ENCODE measurements at regions not wholly inside any gene's neighbourhood (a gene's known extent, or its start where the extent isn't known, plus 50 kb on each side); places are given as distances from the start of the nearest gene placed in this dataset.

DNA sequence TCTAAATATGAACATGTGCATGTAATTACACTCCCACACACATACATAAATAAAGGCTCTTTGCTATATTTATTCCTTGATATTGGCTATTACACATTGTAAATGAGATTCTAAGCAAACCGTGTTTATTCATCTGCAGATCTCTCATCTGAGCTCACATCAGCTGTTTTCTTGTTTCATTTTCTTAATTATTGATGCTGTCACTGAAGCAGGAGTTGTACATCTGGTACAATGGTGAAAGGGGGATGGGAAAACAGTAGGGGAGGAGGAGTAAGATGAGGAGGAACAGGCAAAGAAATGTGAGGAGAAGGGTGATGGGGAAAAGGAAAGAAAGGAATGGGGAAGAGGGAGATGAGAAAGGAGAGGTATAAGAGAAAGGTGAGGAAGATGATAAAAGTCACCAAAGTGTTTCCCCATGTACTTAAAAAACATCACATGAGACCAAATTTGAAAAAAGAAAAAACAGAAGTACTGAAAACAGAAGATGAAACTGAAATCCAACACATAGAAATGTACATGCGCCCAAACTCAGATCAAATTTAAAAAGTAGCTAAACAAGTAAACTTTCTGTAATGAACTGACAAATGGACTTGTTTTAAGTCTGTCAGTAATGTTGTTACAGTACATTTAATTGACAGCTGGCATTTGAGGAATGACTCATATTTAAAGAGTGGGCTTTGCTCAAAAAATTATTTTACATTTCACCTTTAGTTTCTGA is 472.2 kb downstream of the ARL4A start:
- DNase-seq = no peak

DNA sequence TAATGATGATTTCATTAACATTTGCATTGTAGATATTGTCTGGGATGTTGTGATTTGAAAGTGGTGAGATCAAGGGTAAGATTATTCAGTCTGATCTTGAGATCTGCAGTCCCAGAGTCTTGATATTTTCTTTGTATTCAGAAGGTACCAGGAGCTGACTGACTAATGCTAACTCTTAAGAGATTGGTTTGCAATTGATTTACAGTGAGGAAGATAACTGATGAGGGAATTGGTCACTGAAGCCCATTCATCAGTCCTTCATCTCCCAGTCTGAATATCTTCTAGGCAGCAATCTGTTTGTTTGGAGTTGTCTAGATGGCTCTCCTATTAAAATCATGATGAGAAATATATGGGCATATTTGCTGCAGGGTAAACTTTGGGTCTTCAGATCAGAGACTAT is 473.7 kb downstream of the ARL4A start:
- DNase-seq = no peak

DNA sequence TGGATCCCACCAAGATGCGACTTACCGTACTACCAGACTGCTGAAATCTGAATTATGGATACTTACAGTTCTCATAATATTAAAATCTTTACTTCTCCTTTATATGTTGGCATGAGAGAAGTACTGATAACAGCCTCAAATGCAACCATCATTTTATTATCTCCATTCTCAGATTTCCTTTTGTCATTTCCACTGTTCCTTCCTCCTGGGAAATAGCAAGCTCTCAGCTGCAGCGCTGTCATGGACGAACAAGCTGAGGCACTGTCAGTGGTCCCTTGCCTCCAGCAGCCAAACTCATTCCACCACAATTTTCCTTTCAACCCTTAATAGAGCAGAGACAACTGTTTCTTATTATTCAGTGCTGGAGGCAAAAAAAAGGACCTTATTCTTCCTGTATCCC is 478.4 kb downstream of the ARL4A start:
- DNase-seq = no peak

DNA sequence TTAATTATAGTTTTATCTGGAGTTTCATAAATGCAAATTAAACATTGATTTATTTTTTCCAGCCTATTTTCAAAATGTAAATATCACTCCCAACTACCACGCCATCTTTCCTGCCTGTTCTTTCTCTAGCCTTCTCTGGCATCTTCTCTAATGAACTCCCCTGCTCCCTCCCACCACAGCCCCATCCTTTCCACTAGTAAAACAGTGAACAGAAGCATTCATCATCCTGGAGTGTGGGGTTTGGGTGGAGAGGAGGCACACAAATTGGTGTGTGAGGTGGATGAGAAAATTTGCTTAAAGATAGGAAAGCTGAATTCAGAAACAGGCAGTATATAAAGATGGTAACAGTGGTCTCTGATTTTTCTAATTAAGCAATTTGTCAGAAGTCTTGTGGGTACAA is 479.4 kb downstream of the ARL4A start:
- DNase-seq = no peak

DNA sequence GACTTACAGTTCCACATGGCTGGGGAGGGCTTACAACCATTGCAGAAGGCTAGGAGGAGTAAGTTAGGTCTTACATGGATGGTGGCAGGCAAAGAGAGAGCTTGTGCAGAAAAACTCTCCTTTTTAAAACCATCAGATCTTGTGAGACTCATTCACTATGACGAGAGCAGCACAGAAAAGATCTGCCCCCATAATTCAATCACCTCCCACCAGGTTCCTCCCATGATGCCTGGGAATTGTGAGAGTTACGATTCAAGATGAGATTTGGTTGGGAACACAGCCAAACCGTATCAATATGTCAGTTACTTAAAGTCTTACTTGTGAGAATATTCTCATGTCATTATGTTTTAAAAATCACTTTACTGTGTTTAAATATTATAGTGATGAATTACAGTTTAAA is 481.9 kb downstream of the ARL4A start:
- DNase-seq = no peak

DNA sequence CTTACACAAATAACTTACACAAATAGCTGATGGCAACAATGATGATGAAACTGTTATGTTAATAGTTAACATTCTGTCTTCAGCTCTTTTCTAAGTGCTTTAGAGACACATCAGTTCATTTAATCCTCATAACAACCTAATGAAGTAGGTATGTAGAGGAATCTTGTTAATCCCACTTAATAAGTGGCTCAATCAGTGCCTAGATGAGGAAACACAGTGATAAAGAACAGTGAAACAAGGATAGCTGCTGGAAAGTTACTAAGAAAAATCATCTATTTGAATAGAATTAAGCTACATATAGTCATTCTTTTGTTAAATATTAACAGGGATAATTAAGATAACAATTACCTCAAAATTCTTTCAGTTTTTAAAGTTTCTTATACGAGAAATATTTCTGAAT is 487.6 kb downstream of the ARL4A start:
- DNase-seq = no peak

DNA sequence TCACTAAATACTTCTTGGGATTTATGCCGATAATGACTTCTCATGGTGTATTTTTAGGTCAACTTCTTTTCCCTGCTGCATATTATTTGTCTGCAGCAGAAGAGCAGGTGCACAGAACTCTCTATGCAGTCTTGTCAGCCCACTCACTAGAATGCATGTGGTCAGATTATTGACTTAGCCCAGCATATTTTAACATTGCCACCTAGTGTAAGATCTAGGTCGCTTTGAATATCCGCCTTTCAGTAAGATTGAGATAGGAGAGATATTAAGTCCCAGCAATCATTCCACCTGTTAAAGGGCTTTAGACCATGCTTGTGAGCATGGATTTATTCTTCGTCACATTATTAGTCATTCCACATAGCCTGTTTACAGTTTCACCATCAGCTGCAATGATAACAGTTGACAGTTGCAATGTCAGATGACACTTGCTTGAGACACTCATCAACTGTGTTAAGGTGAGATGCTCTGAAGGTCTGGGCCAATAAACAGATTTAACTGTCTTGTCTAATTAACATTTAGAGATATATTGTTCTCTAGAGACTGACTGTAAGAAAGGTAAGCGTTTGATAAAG is 491.7 kb downstream of the ARL4A start:
- peak; percentile 14 for DNase-seq

DNA sequence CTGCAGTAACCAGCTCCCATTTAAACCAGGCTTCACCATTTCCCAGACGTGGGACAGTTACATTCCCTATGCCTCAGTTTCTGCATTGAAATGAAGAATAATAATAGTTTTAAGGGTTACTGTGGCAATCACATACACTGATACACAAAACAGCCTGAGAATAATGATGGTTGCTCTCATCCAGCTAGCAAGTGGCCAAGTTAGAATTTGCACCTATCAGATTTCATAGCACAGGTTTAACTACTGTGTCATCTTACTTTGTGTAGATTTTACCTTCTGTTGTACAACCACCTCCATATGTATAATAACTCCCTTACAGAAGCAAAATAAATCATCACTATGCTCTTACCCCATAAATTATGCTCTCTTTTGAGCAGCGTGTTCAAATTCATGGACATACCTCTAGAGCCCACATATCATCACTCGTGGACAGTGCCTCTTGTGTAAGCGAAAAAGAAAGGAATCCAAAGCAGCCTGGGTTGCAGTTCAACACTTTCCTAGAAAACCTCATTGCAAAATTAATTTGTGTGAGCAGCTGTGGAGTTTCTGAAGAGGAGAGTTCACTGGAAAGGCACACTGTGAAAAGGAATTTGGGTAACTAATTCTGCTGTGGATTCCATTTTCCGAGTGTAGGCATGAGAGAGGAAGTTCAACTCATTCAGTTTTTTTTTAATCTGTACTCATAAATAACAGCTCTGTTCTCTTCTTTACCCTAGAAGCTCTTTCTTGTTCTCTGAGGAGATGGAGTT is 492.5 kb downstream of the ARL4A start:
- no peak for DNase-seq

DNA sequence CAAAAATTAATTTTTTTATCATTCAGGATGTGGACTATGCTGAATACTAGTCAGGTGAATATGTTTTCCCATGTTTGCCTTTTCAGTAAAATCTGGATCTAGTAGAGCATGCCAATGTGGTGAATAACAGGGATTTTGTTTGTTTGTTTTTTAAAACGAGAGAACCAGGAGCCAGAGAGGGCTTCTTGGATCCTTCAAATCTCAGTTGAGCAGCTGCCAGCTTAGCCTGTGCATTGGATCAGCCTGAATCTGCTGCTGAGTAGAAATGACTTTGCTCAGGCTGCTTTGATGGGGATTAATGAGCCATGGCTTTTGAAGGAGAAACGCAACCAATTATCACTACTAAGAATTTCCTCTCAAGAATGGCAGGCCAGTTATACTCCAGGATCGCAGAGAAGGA is 493.8 kb downstream of the ARL4A start:
- peak; percentile 65 for DNase-seq

DNA sequence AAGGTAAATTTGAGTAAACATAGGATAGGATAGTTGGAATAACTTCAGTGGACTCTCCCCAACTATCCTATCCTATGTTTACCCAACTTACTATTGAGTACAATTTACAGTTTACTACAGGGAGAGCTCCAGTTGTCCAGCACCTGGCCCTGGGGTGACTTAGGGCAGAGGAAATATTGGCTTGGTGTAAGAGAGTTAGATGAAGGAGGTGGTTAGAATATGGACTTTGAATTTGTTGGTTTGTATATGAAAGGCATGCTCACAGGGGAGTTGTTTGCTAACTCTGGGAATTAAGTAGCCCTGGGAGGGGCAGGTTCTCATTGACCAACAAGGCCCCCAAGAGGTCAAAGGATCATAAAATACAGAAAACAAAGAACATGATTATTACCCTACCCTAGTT is 497.7 kb downstream of the ARL4A start:
- no peak for DNase-seq

DNA sequence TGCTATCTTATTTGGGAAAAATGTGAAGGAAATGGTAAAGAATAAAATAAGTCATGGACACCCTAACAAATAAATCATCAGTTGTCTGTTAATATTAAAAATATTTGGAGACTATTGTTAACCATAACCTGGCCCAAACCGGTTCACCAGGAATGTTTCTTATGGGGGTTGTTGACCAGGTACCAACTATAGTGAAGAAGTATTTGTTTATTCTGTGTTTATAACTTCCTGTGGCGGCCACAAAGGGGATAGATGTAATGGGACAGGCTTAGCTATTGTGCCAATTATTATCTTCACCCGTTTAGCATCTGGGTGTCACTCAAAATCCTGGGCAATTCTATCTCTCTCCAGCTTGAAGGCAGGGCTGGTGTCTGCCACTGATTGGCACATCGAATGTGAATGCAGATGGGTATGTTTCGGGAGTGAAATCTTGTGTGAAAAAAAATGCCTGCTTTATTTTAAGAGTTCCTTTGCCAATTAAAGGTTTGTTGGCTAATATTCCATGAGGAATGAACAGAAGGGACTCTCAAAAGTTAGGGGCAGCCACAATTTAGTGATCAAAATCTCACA is 500.9 kb downstream of the ARL4A start:
- DNase-seq = no peak

DNA sequence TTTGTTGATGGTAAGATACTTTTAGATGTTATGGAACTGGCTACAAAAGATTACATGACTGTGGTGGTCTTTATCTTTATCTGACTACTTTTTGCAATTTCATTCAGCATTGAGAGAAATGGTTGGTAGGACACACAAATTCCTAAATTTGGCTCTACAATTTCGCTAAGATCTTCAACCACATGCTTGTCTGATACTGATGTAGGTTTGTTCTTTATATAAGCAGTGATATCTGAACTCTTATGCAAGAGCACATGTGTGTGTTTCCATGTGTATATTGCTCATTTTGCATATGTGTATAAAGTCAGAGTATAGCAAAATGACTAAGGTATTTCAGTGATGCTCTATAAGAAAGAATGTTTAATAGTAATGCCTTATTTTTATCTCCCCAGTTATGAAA is 501.5 kb downstream of the ARL4A start:
- no peak for DNase-seq

DNA sequence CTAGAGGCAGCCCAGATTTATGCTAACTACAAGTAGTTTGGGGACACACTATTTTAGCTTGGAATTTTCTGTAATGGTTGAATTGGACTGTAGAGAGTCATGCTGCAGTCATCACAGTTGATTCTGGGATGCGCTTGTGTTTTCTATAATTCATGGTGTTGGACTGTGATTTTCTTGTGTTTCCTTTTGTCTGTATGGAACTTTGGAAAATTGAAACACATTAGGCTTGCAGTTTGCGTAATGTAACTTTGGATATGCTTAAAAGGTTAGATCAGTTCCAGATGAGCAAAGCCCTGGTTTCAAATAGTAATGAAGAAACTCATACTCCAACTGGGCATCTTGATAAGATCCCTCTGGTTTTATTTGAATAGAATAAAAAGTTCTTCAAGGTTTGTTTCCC is 502.2 kb downstream of the ARL4A start:
- DNase-seq = no peak

DNA sequence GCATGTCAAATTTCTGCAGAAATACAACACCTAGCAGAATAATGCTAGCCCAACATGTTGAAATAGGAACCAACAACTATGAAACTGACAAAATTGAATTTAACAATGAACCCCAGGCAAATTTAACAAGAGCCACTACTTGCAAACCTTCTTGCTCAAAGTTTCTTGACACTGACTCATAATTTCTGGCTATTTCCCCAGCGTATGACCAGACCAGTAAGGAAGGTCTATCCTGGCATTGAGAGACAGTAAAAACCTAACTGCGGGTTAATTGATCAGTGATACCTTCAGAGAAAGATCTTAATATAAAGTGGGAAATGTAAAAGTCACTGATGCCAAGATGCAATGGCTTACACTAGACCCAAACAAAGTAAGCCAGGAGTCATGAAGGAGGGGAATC is 510.1 kb downstream of the ARL4A start:
- no peak for DNase-seq

DNA sequence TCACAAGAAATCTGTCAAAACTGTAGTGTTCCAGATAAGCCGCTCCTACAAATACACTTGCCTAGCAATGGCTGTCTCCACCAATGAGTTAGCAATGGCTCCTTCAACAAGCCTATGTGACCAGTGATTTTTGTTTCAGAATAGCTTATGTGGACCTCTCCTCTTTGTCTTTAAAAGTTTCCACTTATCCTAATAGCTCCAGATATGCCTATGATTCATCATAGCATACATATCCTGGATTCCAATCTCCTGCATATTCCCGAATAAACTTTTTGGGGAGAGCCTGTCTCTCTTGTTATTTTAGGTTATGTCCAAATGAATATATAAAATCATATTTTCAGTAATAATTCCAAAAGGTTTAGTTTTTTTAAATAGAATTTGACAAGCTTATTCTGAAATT is 510.6 kb downstream of the ARL4A start:
- no peak for DNase-seq

DNA sequence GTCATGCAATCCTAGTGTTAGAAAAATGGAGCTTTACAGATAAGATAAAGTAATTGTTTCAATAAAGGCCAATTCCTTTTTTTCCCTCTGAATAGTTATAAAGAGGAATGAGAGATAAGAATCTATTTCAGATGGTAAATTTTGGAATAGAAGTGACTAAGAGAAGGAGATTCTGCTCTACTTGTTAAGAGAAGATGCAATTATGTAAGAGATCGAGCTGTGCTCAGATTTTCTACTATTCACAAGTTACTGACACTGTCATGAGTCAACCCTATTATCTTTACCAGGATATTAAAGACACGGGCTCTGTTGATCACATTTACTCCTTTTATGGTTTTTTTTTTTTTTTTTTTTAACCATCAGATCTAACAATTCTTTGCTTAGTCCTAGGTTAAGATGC is 511.3 kb downstream of the ARL4A start:
- no peak for DNase-seq

DNA sequence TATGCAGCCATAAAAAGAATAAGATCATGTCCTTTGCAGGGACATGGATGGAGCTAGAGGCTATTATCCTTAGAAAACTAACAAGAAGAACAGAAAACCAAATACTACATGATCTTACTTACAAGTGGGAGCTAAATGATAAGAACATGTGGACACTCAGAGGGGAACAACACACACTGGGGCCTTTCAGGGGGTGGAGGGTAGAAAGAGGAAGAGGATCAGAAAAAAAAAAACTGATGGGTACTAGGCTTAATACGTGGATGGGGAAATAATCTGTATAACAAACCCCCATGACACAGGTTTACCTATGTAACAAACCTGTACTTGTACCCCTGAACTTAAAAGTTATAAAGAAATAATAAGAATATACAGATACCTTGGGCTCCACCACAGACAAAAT is 514.2 kb downstream of the ARL4A start:
- no peak for DNase-seq

DNA sequence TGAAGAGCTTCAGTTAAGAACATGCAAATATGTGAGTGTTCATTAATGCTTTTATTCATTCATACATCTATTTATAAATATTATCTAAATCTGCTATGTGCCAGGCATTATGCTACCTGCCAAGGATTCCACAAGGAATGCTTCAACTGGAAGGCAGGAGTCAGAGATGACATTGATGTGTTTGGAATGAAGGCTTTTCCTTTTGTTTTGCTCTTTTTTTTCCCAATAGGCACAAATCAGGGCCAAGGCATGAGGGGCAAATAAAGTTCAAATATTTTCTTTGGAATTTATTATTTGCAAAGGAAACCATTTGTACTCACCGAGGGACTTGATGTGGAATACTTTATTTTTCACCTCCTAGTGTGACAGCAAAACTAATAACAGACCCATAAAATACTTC is 530.3 kb downstream of the ARL4A start:
- no peak for DNase-seq

DNA sequence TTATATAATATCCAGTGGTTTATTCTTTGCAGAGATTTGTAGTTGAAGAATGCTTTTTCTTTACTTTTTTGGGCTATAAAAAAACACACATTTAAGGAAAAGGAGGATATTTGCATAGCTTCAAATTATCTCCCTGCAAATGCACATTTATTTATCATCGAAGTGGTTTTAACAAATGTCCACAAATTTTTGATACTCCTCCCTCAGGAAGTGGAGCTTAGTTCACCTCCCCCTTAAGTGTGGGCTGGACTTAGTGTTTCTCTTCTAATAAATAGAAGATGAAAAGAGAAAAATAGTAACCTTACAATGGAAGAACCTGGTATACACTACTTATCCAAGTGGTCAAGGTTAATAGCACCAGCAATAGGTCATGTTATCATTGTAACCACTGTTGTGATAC is 537.6 kb downstream of the ARL4A start:
- no peak for DNase-seq

DNA sequence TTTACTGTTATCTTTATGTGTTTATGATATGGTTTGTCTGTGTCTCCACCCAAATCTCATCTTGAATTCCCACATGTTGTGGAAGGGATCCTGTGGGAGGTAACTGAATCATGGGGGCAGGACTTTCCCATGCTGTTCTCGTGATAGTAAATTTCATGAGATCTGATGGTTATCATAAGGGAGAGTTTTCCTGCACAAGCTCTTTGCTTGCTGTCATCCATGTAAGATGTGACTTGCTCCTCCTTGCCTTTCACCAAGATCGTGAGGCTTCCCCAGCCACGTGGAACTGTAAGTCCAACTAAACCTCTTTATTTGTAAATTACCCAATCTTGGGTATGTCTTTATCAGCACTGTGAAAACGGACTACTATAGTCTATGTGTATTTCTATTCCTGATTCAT is 539.0 kb downstream of the ARL4A start:
- no peak for DNase-seq

DNA sequence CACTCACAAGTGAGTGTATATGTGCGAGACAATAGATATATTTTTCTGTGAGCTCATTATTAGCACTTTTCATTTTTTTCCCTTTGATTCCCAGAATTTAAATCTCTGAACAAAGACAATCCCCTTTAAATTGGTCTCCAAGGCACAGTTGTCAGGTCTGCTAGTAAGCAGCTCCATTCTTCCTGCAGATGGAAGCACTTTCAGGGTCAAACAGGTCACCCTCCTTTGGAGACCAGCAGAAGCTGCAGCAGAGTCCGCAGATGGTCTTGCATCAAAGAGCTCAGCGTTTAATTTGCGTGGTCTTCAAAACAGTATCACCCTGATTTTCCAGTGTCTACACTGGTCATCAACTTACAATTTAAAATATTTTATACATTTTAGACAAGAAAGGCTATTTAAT is 543.8 kb downstream of the ARL4A start:
- DNase-seq = no peak

DNA sequence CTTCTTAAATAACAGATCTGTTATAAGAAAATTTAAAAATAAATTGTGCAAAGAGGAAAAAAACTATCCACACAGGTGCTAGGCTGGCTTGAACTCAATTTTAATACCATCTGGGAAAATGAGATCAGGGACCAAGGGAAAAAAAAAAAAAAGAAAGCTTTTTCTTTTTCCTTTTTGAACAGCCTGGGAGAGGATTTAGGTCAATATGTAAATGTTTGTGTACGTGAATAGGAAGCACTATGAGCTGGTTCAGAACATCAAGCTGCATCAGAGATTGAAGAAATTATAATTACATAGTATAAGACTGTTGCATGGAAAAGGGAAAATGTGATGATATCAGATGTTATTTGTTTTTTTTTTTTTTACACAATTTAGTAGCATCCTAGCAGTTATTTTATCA is 548.0 kb downstream of the ARL4A start:
- DNase-seq = no peak

DNA sequence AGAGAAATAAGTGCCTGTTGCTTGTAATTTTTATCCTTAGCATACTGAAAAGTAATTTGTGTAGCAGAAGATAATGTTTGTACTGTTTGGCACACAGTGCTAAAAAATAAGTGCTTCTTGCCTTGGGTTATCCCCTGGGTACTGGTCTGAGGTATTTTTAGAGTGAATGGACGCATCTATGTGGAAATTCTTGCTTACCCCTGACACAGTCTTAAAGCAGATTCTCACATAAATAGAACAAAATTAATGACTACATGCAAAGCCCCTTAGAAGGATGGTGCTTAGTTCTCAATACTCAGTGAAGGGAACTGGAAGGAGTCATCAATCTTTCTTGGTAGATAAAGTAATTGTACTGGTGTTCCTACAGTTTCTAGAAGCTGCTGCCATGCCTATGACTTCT is 548.6 kb downstream of the ARL4A start:
- no peak for DNase-seq

DNA sequence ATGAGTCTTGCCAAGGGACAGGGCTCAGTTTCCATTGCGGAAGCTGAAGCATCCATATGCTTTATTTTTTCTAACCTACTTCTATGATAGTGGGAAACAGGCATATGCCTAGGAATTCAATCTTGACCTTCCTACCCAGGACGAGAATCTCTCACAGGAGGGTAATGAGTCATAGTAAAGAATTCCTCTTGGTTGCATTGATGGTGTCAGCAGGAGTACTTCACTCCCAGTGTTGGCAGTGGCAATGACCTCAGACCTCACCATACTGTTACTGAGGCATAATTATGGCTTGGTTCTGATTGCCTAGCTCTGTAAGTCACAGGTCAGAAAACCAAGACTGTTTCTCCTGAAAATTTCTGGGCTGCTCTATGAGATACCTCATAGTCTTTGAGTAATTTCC is 552.9 kb downstream of the ARL4A start:
- DNase-seq = no peak

All from NCI-H510A (cell line).